ENCODE measurements at regions not wholly inside any gene's neighbourhood (a gene's known extent, or its start where the extent isn't known, plus 50 kb on each side); places are given as distances from the start of the nearest gene placed in this dataset.

GRCh38 chr5:166369346-166369745, 1922.1 kb upstream of the WWC1 start:
- no peak for TF ChIP-seq CTCF (IDR thresholded peaks at IDR 0.05)
- no peak for TF ChIP-seq POLR2A (IDR thresholded peaks at IDR 0.05)

Measured in thyroid gland (tissue), 4 donors.